Ascending aorta (tissue), 2 donors: ENCODE measurements at regions not wholly inside any gene's neighbourhood (a gene's known extent, or its start where the extent isn't known, plus 50 kb on each side); places are given as distances from the start of the nearest gene placed in this dataset.

Experiments
- DNase-seq, 2 donors: peaks; one replicate each; pipeline ENCODE4 v3.0.0-alpha.2; 2019; ENCODE audit warnings: low spot score in 2 of 2
- H3K27ac ChIP-seq, 2 donors: fragments of 200-600 bp; sonication (generic); one replicate each; pipeline ENCODE4 v1.5.1; 2016 to 2017; ENCODE audit warnings: mild to moderate bottlenecking in 1 of 2
- H3K27me3 ChIP-seq: fragments of 200-600 bp; sonication (generic); one replicate; pipeline ENCODE4 v1.5.1; 2017
- H3K36me3 ChIP-seq, 2 donors: fragments of 200-600 bp; sonication (generic); one replicate each; pipeline ENCODE4 v1.5.1; 2016
- H3K4me1 ChIP-seq, 2 donors: fragments of 200-600 bp; sonication (generic); one replicate each; pipeline ENCODE4 v1.5.1; 2016 to 2017; ENCODE audit warnings: mild to moderate bottlenecking in 1 of 2
- H3K4me3 ChIP-seq, 2 donors: fragments of 200-600 bp; sonication (generic); one replicate each; pipeline ENCODE4 v1.5.1; 2016 to 2017; ENCODE audit warnings: mild to moderate bottlenecking in 1 of 2
- H3K9me3 ChIP-seq, 2 donors: fragments of 200-600 bp; sonication (generic); one replicate each; pipeline ENCODE4 v1.5.1; 2016
- CTCF ChIP-seq, 3 experiments: fragments of 200-600 bp in 2 of 3; fragments of 450-650 bp in 1 of 3; sonication (generic) in 2 of 3; IDR thresholded peaks; one replicate each; pipeline ENCODE4 v1.5.1; 2016 to 2019; ENCODE audit warnings: antibody characterized with exemption in 3 of 3, mild to moderate bottlenecking in 1 of 3, moderate library complexity in 1 of 3
- intact Hi-C: fragments of 100-400 bp; cut with DNase I; formaldehyde crosslinking; loops from one replicate; pipeline ENCODE4 v1.15.1; 2023

- Histone ChIP-seq H3K4me3 (no peak overlapping the region), H3K9me3 (no peaks in the 10 kb centered on the region), H3K27ac (no peak overlapping the region), H3K27me3 (no peaks in the 10 kb centered on the region), H3K4me1 (no peaks in the 10 kb centered on the region), H3K36me3 (no peaks in the 10 kb centered on the region)
- intact Hi-C loops = no loop called here
- no peak for TF ChIP-seq CTCF (IDR thresholded peaks at IDR 0.05)
- no peak for DNase-seq
Observed at GRCh38 chr9:12155401-12156134, 537.6 kb upstream of the TYRP1 start.

GRCh38 chr9:12162181-12162815 is 530.9 kb upstream of the TYRP1 start:
- Histone ChIP-seq H3K27me3 (no peaks in the 10 kb centered on the region), H3K36me3 (no peaks in the 10 kb centered on the region), H3K4me3 (no peak overlapping the region), H3K4me1 (no peaks in the 10 kb centered on the region), H3K27ac (no peak overlapping the region), H3K9me3 (no peaks in the 10 kb centered on the region)
- intact Hi-C loops = no loop called here
- no peak for DNase-seq
- TF ChIP-seq CTCF (IDR thresholded peaks at IDR 0.05) = no peak

GRCh38 chr9:12163723-12164458 is 529.3 kb upstream of the TYRP1 start:
- intact Hi-C loops = no loop called here
- H3K9me3 ChIP-seq = no peaks in the 10 kb centered on the region

GRCh38 chr9:12166518-12166917 is 526.7 kb upstream of the TYRP1 start:
- Histone ChIP-seq H3K4me3 (no peak overlapping the region), H3K9me3 (no peaks in the 10 kb centered on the region), H3K36me3 (no peaks in the 10 kb centered on the region), H3K27ac (no peak overlapping the region), H3K4me1 (no peaks in the 10 kb centered on the region), H3K27me3 (no peaks in the 10 kb centered on the region)
- no peak for TF ChIP-seq CTCF (IDR thresholded peaks at IDR 0.05)
- intact Hi-C loops = no loop called here
- DNase-seq = no peak

More at GRCh38 chr9:12163723-12164458, 529.3 kb upstream of the TYRP1 start:
- Histone ChIP-seq H3K4me1 (no peaks in the 10 kb centered on the region), H3K4me3 (no peak overlapping the region), H3K36me3 (no peaks in the 10 kb centered on the region), H3K27me3 (no peaks in the 10 kb centered on the region), H3K27ac (no peak overlapping the region)
- TF ChIP-seq CTCF (IDR thresholded peaks at IDR 0.05) = no peak
- no peak for DNase-seq

- Histone ChIP-seq H3K27me3 (no peaks in the 10 kb centered on the region), H3K4me1 (no peaks in the 10 kb centered on the region), H3K9me3 (no peaks in the 10 kb centered on the region), H3K36me3 (no peaks in the 10 kb centered on the region), H3K4me3 (no peak overlapping the region), H3K27ac (no peak overlapping the region)
- TF ChIP-seq CTCF (IDR thresholded peaks at IDR 0.05) = no peak
- no peak for DNase-seq
- intact Hi-C loops = no loop called here
Observed at GRCh38 chr9:12170456-12170855, 522.7 kb upstream of the TYRP1 start.
